Hematopoietic multipotent progenitor cell (in vitro differentiated cells): ENCODE measurements at regions not wholly inside any gene's neighbourhood (a gene's known extent, or its start where the extent isn't known, plus 50 kb on each side); places are given as distances from the start of the nearest gene placed in this dataset.
"Not testable (repeated sequence)": the region's sequence is repeated elsewhere in the genome, so short reads cannot be mapped to it uniquely, and the experiment has no call there.

Experiments
- DNase-seq, 3 donors: peaks; one replicate each; pipeline ENCODE4 v3.0.0-alpha.2; 2011 to 2015; ENCODE audit warnings: low read depth in 2 of 3, low spot score in 2 of 3

DNA sequence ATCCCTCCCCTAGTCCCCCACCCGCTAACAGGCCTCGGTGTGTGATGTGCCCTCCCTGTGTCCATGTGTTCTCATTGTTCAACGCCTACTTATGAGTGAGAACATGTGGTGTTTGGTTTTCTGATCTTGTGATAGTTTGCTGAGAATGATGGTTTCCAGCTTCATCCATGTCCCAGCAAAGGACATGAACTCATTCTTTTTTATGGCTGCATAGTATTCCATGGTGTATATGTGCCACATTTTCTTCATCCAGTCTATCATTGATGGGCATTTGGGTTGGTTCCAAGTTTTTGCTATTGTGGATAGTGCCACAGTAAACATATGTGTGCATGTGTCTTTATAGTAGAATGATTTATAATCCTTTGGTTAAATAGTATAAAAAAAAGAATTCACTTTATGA lies 380.9 kb upstream of the ST8SIA4 start:
- DNase-seq: not testable (repeated sequence)

GRCh38 chr5:101278917-101279316 lies 375.8 kb upstream of the ST8SIA4 start:
- DNase-seq: no peak

GRCh38 chr5:101278011-101278687 lies 375.1 kb upstream of the ST8SIA4 start:
- DNase-seq: no peak

DNA sequence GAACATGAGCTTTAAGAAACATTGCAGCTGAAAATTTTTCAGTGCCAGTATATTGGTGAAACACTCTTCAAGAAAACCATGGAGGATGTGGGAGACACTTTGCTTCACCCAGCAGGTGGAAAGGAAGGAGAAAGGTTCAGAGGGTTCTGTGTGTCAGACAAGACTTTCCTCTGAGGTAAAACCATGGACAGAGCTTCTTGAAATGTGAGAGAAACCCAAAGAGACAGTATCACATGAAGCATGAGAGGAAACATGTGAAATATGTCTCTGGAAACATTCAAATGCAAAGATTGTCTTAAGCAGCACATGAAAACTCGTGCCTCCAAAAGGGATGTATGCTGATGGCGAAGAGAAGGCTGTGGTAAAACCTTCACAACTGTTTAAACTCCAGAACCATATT lies 368.9 kb upstream of the ST8SIA4 start:
- DNase-seq: no peak

DNA sequence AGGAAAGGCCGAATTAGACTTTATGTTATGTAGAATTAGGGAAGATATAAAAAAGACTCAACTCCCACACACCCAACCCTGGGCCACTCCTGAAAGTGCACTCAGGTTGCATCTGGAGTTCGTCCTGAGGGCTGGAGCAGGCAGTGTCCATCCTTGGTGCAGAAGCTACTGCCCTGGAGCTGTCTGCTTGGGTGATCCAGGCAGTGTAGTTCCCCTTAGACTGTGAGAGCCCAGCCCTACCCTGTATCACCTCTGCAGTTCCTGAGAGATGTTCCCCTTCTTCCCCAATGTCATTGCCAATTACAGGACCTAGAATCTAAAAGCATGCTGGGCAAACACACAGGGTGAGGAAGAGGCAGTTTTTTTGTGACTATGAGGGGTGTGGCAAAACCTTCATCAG lies 368.3 kb upstream of the ST8SIA4 start:
- no peak for DNase-seq

- no peak for DNase-seq
These were observed 357.8 kb upstream of the ST8SIA4 start for GRCh38 chr5:101260857-101261256.

DNA sequence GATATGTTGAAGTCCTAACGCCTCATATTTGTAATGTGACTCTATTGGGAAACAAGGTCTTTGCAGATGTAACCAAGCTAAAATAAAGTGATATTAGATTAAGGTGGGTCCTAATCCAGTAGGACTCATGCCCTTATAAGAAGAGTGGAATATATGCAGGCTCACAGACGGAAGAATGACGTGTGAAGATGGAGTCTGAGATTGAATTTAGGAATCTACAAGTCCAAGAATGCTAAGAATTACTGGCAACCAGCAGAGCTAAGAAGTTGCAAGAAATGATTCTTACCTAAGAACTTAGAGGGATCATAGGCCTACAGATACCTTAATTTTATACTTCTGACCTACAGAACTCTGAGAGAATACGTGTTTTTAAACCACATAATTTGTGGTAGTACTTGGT lies 350.0 kb upstream of the ST8SIA4 start:
- no peak for DNase-seq

- no peak for DNase-seq
These were observed 341.5 kb upstream of the ST8SIA4 start for GRCh38 chr5:101244621-101245020.

DNA sequence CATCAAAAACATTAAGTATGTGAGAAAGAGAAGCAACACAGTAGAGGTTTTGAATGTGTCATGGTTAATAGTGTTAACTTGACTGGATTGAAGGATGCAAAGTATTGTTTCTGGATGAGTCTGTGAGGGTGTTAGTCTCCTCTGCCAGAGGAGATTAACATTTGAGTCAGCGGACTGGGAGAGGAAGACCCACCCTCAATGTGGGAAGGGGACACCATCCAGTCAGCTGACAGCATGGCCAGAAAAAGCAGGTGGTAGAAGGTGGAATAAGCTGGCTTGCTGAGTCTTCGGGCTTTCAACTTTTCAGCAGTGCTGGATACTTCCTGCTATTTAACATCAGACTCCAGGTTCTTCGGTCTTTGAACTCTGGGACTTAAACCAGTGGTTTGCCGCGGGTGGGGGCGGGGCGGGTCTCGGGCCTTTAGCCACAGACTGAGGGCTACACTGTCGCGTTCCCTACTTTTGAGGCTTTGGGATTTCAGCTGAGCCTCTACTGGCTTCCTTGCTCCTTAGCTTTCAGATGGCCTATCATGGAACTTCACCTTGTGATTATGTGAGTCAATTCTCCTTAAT lies 309.9 kb upstream of the ST8SIA4 start:
- DNase-seq: no peak

DNA sequence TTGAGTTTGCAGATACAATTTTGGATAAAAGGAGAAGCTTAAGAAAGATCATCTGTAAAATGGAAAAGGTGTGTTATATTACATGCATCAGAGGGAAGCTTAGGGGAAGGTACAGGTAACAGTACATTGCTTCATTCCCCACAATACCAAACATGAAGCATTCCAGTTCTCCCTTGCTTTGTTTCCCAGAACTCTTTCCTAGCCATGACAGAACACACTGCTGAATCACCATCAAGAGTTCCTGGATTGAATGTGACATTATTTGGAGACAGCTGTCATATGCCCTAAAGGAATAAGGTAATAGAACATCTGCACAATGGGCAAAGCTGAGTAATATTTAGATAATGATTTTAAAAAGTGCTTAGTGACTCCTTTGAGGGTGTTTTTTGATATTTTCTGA lies 303.5 kb upstream of the ST8SIA4 start:
- DNase-seq: no peak

DNA sequence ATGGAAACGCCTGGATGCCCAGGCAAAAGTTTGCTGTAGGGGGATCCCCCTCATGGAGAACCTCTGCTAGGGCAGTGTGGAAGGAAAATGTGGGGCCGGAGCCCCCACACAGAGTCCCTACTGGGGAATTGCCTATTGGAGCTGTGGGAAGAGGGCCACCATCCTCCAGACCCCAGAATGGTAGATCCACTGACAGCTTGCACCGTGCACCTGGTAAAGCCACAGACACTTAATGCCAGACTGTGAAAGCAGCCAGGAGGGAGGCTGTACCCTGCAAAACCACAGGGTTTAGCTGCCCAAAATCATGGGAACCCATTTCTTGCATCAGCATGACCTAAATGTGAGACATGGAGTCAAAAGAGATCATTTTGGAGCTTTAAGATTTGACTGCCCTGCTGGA lies 302.0 kb upstream of the ST8SIA4 start:
- DNase-seq: not testable (repeated sequence)

GRCh38 chr5:101180365-101180764 lies 277.3 kb upstream of the ST8SIA4 start:
- DNase-seq: not testable (repeated sequence)

DNA sequence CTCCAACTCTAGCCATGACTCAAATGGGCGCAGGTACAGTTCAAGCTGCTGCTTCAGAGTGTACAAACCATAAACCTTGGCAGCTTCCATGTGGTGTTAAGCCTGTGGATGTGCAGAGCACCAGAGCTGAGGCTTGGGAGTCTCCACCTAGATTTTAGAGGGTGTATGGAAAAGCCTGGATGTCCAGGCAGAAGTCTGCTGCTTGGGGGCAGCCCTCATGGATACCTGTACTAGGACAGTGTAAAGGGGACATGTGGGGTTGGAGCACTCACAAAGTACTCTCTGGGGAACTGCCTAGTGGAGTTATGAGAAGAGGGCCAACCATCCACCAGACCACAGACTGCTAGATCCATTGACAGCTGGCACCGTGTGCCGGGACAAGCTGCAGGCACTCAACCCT lies 273.5 kb upstream of the ST8SIA4 start:
- DNase-seq: no peak

DNA sequence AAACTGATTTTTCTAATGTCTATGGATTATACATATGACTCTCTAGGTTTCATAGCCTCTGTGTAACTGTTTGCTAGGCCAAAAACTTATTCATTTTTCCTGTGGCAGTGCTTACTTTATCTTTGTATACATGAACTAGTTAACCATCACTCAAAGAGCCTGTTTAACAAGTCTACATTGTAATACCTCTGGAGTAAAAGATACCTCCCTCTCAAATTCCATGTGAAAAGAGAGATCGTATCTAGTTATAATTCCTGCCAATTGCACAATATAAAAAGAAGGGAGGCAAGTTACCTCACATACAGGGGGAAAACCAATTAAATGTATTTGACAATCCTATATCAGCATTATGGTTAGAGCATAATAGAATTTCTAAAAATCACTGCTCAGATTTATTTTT lies 271.9 kb upstream of the ST8SIA4 start:
- DNase-seq: no peak

GRCh38 chr5:101163088-101163487 lies 260.0 kb upstream of the ST8SIA4 start:
- no peak for DNase-seq

GRCh38 chr5:101160002-101160401 lies 256.9 kb upstream of the ST8SIA4 start:
- DNase-seq: no peak

- DNase-seq: no peak
These were observed 255.9 kb upstream of the ST8SIA4 start for GRCh38 chr5:101159006-101159405.

GRCh38 chr5:101153526-101153925 lies 250.4 kb upstream of the ST8SIA4 start:
- no peak for DNase-seq

GRCh38 chr5:101143526-101143925 lies 240.4 kb upstream of the ST8SIA4 start:
- DNase-seq: no peak

GRCh38 chr5:101142102-101142501 lies 239.0 kb upstream of the ST8SIA4 start:
- no peak for DNase-seq

DNA sequence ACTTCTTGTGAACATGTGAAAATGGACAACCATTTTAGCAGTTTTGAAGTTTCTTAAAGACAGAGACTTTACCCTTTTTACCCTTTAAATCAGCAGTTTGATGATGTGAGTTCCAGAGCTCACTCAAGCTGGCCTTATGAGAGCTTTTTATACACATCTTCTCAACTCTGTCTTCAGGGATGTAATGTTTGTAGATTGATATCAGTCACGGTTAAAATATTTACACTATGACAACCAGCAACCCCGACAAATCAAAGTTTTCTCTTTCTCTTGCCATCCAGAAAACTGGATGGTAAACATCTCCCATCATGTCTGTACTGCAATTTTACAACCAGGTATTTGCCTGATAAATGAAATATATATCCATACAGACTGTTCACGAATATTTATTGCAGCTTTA lies 233.4 kb upstream of the ST8SIA4 start:
- no peak for DNase-seq

DNA sequence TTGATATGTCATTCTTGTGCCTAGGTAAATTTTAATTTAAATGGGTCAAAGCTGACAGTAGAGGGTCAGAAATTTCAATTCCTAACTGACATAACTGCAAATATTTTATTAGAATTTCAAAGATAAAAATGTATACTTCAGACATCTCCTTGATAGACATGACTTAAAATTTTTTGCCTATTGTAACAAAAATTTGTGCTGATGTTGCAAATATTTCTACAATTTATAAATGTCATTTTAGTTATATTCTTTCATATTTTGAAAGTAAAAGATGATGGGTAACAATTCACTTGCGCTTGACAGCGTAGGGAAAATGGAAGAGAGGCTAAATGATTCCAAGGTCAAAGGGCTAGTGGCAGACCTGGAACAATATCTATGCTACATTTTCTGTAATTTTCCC lies 220.3 kb upstream of the ST8SIA4 start:
- DNase-seq: no peak

GRCh38 chr5:101112645-101113044 lies 209.6 kb upstream of the ST8SIA4 start:
- DNase-seq: no peak
